ENCODE measurements at regions not wholly inside any gene's neighbourhood (a gene's known extent, or its start where the extent isn't known, plus 50 kb on each side); places are given as distances from the start of the nearest gene placed in this dataset.
"Not testable (repeated sequence)": the region's sequence is repeated elsewhere in the genome, so short reads cannot be mapped to it uniquely, and the experiment has no call there.

GRCh38 chr1:80310703-80311245 is 1304.2 kb upstream of the ADGRL4 start:
- Mint-ChIP-seq H3K9me3 (peaks cover 26% of the 10 kb centered on the region), H3K4me3 (no peak overlapping the region), H3K4me1 (ENCODE audit: low read depth) (no peaks in the 10 kb centered on the region), H3K27ac (no peak overlapping the region), H3K27me3 (ENCODE audit: insufficient read depth) (no peaks in the 10 kb centered on the region), H3K36me3 (ENCODE audit: low read depth) (no peaks in the 10 kb centered on the region)
- no peak for DNase-seq
- TF ChIP-seq, protein P1, sequence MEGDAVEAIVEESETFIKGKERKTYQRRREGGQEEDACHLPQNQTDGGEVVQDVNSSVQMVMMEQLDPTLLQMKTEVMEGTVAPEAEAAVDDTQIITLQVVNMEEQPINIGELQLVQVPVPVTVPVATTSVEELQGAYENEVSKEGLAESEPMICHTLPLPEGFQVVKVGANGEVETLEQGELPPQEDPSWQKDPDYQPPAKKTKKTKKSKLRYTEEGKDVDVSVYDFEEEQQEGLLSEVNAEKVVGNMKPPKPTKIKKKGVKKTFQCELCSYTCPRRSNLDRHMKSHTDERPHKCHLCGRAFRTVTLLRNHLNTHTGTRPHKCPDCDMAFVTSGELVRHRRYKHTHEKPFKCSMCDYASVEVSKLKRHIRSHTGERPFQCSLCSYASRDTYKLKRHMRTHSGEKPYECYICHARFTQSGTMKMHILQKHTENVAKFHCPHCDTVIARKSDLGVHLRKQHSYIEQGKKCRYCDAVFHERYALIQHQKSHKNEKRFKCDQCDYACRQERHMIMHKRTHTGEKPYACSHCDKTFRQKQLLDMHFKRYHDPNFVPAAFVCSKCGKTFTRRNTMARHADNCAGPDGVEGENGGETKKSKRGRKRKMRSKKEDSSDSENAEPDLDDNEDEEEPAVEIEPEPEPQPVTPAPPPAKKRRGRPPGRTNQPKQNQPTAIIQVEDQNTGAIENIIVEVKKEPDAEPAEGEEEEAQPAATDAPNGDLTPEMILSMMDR (IDR thresholded peaks at IDR 0.05), result no peak

DNA sequence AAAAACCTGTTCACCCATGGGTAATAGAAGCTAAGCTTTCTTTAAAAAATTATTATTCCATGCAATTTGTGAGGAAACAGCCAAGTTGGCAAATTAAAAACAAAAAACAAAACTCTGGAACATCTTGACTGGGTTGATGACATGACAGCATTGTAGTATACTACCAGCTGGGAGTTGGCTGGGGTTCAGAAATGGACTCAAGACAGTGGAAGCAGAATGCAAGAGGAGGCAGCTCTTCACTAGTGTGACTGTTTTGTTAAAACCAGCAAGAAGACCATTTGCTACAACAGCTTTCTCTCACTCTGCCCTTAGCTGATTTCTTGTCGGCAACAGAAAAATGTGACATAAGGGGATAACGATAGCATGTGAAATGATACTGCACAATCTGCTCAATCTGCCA is 1298.9 kb upstream of the ADGRL4 start:
- Mint-ChIP-seq H3K4me1 (ENCODE audit: low read depth) (no peaks in the 10 kb centered on the region), H3K36me3 (ENCODE audit: low read depth) (no peaks in the 10 kb centered on the region), H3K4me3 (no peak overlapping the region), H3K9me3 (peaks cover 18% of the 10 kb centered on the region), H3K27ac (no peak overlapping the region), H3K27me3 (ENCODE audit: insufficient read depth) (no peaks in the 10 kb centered on the region)
- TF ChIP-seq, protein P1 (IDR thresholded peaks at IDR 0.05), result no peak
- no peak for DNase-seq

GRCh38 chr1:80293818-80294217 is 1287.3 kb upstream of the ADGRL4 start:
- DNase-seq, result no peak
- Mint-ChIP-seq H3K9me3 (peaks cover 40% of the 10 kb centered on the region), H3K4me3 (no peak overlapping the region), H3K27ac (no peak overlapping the region), H3K36me3 (ENCODE audit: low read depth) (no peaks in the 10 kb centered on the region), H3K4me1 (ENCODE audit: low read depth) (no peaks in the 10 kb centered on the region), H3K27me3 (ENCODE audit: insufficient read depth) (no peaks in the 10 kb centered on the region)
- TF ChIP-seq, protein P1 (IDR thresholded peaks at IDR 0.05), result no peak

DNA sequence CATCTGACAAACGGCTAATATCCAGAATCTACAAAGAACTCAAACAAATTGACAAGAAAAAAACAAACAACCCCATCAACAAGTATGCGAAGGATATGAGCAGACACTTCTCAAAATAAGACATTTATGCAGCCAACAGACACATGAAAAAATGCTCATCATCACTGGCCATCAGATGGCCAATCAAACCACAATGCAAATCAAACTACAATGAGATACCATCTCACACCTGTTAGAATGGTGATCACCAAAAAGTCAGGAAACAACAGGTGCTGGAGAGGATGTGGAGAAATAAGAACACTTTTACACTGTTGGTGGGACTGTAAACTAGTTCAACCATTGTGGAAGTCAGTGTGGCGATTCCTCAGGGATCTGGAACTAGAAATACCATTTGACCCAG is 1282.2 kb upstream of the ADGRL4 start:
- not testable (repeated sequence) for DNase-seq; H3K27ac Mint-ChIP-seq; H3K27me3 Mint-ChIP-seq (ENCODE audit: insufficient read depth); H3K36me3 Mint-ChIP-seq (ENCODE audit: low read depth); H3K4me3 Mint-ChIP-seq; H3K4me1 Mint-ChIP-seq (ENCODE audit: low read depth)
- H3K9me3 Mint-ChIP-seq, result peaks cover 47% of the 10 kb centered on the region

GRCh38 chr1:80282536-80282935 is 1276.0 kb upstream of the ADGRL4 start:
- no peak overlapping the region for H3K4me3 Mint-ChIP-seq
- no peak overlapping the region for H3K27ac Mint-ChIP-seq
- no peaks in the 10 kb centered on the region for H3K4me1 Mint-ChIP-seq (ENCODE audit: low read depth)
- H3K27me3 Mint-ChIP-seq (ENCODE audit: insufficient read depth), result no peaks in the 10 kb centered on the region; the same call in 1 of the 2 replicates
- peaks cover 42% of the 10 kb centered on the region for H3K9me3 Mint-ChIP-seq
- H3K36me3 Mint-ChIP-seq (ENCODE audit: low read depth), result no peaks in the 10 kb centered on the region
- TF ChIP-seq, protein P1 (IDR thresholded peaks at IDR 0.05), result no peak
- DNase-seq, result no peak

DNA sequence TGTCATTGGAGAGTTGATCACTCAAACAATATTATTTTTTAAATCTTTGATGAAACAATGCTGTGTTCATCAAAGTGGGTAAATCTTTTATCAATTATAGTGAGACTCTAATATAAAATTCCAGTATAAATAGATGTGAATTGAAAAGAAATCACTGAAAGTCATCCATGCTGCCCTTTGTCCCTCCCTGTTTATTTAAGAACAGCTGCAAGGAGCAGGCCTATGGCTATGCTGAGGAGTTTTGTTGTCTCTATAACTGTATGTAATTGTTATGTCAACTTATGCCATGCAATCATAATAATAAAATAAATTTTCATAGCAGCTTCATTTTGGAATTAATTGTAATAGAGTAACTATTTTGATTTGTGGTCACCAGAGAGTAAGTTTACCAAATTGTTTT is 1272.4 kb upstream of the ADGRL4 start:
- H3K4me3 Mint-ChIP-seq, result no peak overlapping the region
- TF ChIP-seq, protein P1 (IDR thresholded peaks at IDR 0.05), result no peak
- no peak overlapping the region for H3K27ac Mint-ChIP-seq
- peaks cover 36% of the 10 kb centered on the region for H3K9me3 Mint-ChIP-seq
- no peaks in the 10 kb centered on the region for H3K4me1 Mint-ChIP-seq (ENCODE audit: low read depth)
- DNase-seq, result no peak
- no peaks in the 10 kb centered on the region; the same call in 1 of the 2 replicates for H3K27me3 Mint-ChIP-seq (ENCODE audit: insufficient read depth)
- no peaks in the 10 kb centered on the region for H3K36me3 Mint-ChIP-seq (ENCODE audit: low read depth)

Data from HFFc6 (cell line).